SH-SY5Y (cell line): ENCODE measurements at regions not wholly inside any gene's neighbourhood (a gene's known extent, or its start where the extent isn't known, plus 50 kb on each side); places are given as distances from the start of the nearest gene placed in this dataset.

Source experiments
- GATA2 ChIP-seq: IDR thresholded peaks from 2 replicates; pipeline ENCODE4 v1.6.1; 2011; ENCODE audit warnings: mild to moderate bottlenecking, low read depth, low read length
- GATA3 ChIP-seq: IDR thresholded peaks from 2 replicates; pipeline ENCODE4 v1.6.1; 2011; ENCODE audit warnings: low read depth, mild to moderate bottlenecking, low read length, moderate library complexity

- TF ChIP-seq GATA3 (no peak), GATA2 (no peak)
These were observed 168.6 kb downstream of the TMTC3 start for GRCh38 chr12:88310666-88311065.
